Ishikawa (cell line): ENCODE measurements at regions not wholly inside any gene's neighbourhood (a gene's known extent, or its start where the extent isn't known, plus 50 kb on each side); places are given as distances from the start of the nearest gene placed in this dataset.

Experiments used
- CEBPB ChIP-seq: IDR thresholded peaks from 2 replicates; pipeline ENCODE4 v1.6.1; 2012
- CREB1 ChIP-seq: IDR thresholded peaks from 2 replicates; pipeline ENCODE4 v1.6.1; 2012; ENCODE audit warnings: low read depth
- EGR1 ChIP-seq: IDR thresholded peaks from 2 replicates; pipeline ENCODE4 v1.6.1; 2012
- EP300 ChIP-seq: IDR thresholded peaks from 2 replicates; pipeline ENCODE4 v1.6.1; 2012; ENCODE audit warnings: borderline replicate concordance
- FOXM1 ChIP-seq: IDR thresholded peaks from 2 replicates; pipeline ENCODE4 v1.6.1; 2012; ENCODE audit warnings: low read depth, borderline replicate concordance
- MAX ChIP-seq: IDR thresholded peaks from 2 replicates; pipeline ENCODE4 v1.6.1; 2012
- NFIC ChIP-seq: IDR thresholded peaks from 2 replicates; pipeline ENCODE4 v1.6.1; 2012
- RAD21 ChIP-seq: IDR thresholded peaks from 2 replicates; pipeline ENCODE4 v1.6.1; 2012; ENCODE audit warnings: low read depth
- REST ChIP-seq: IDR thresholded peaks from 2 replicates; pipeline ENCODE4 v1.6.1; 2012; ENCODE audit warnings: low read depth, mild to moderate bottlenecking
- TAF1 ChIP-seq: IDR thresholded peaks from 2 replicates; pipeline ENCODE4 v1.6.1; 2012; ENCODE audit warnings: low read depth, mild to moderate bottlenecking
- TCF12 ChIP-seq: IDR thresholded peaks from 2 replicates; pipeline ENCODE4 v1.6.1; 2012; ENCODE audit warnings: low read depth
- TEAD4 ChIP-seq: IDR thresholded peaks from 2 replicates; pipeline ENCODE4 v1.6.1; 2012
- USF1 ChIP-seq: IDR thresholded peaks from 2 replicates; pipeline ENCODE4 v1.6.1; 2012
- YY1 ChIP-seq: IDR thresholded peaks from 2 replicates; pipeline ENCODE4 v1.6.1; 2012; ENCODE audit warnings: low read depth
- ZBTB7A ChIP-seq: IDR thresholded peaks from 2 replicates; pipeline ENCODE4 v1.6.1; 2012; ENCODE audit warnings: low read depth

- TF ChIP-seq CEBPB (no peak), NFIC (no peak), MAX (no peak), CREB1 (no peak), YY1 (no peak), TEAD4 (no peak), RAD21 (no peak), ZBTB7A (no peak), REST (no peak), FOXM1 (no peak), EP300 (no peak), TCF12 (no peak), EGR1 (no peak), USF1 (no peak)
Measured at GRCh38 chr5:167378894-167379723, 912.3 kb upstream of the WWC1 start.

GRCh38 chr5:167381457-167381856 is 910.0 kb upstream of the WWC1 start:
- no peak for TF ChIP-seq CREB1
- TF ChIP-seq EP300 = no peak
- TF ChIP-seq ZBTB7A = no peak
- TF ChIP-seq RAD21 = no peak
- no peak for TF ChIP-seq TAF1
- no peak for TF ChIP-seq NFIC
- no peak for TF ChIP-seq TEAD4
- TF ChIP-seq YY1 = no peak
- no peak for TF ChIP-seq EGR1
- TF ChIP-seq CEBPB = no peak
- TF ChIP-seq REST = no peak
- no peak for TF ChIP-seq USF1
- TF ChIP-seq MAX = no peak
- TF ChIP-seq FOXM1 = no peak

- TF ChIP-seq REST = no peak
- TF ChIP-seq TEAD4 = no peak
- TF ChIP-seq CREB1 = no peak
- no peak for TF ChIP-seq EP300
- TF ChIP-seq TAF1 = no peak
- TF ChIP-seq FOXM1 = no peak
- no peak for TF ChIP-seq YY1
- no peak for TF ChIP-seq RAD21
- no peak for TF ChIP-seq USF1
- no peak for TF ChIP-seq TCF12
- no peak for TF ChIP-seq MAX
- no peak for TF ChIP-seq ZBTB7A
- no peak for TF ChIP-seq CEBPB
- no peak for TF ChIP-seq EGR1
- TF ChIP-seq NFIC = no peak
Measured at GRCh38 chr5:167389537-167389936, 901.9 kb upstream of the WWC1 start.
